K562 (cell line): ENCODE measurements at regions not wholly inside any gene's neighbourhood (a gene's known extent, or its start where the extent isn't known, plus 50 kb on each side); places are given as distances from the start of the nearest gene placed in this dataset.

Experiments used
- EZH2 ChIP-seq: IDR thresholded peaks from 2 replicates; pipeline ENCODE4 v1.6.1; 2012; ENCODE audit warnings: low read depth, mild to moderate bottlenecking, inconsistent platforms, low read length, borderline replicate concordance
- HNRNPK ChIP-seq: fragments of 200-400 bp; formaldehyde crosslinking; IDR thresholded peaks from one replicate; pipeline ENCODE4 v1.6.1; 2018; ENCODE audit warnings: mild to moderate bottlenecking, low read depth, low read length; ENCODE audit not compliant: poor library complexity, severe bottlenecking
- JUND ChIP-seq, 2 experiments: IDR thresholded peaks; 2 replicates in 1 of 2; 3 replicates in 1 of 2; pipeline ENCODE4 v1.6.1; 2011; ENCODE audit warnings: borderline replicate concordance in 2 of 2, low read depth in 2 of 2, low read length in 2 of 2, improper control_type of control experiment in 1 of 2, missing biosample characterization in 1 of 2, missing genetic modification characterization in 1 of 2, missing genetic modification reagents in 1 of 2
- KDM5B ChIP-seq: fragments of 200-600 bp; sonication (generic); IDR thresholded peaks from 2 replicates; pipeline ENCODE4 v1.6.1; 2012; ENCODE audit warnings: low read depth, mild to moderate bottlenecking, moderate library complexity, low read length, control low read depth, inconsistent platforms; ENCODE audit not compliant: insufficient replicate concordance
- MCM7 ChIP-seq, 2 experiments: fragments of 450-650 bp; IDR thresholded peaks; 2 replicates each; pipeline ENCODE4 v1.6.1; 2016 to 2018
- NR1H2 ChIP-seq: sonication (generic); formaldehyde crosslinking; IDR thresholded peaks from 2 replicates; pipeline ENCODE4 v1.4.0; 2020; ENCODE audit warnings: mild to moderate bottlenecking, missing genetic modification reagents
- POLR2A ChIP-seq: fragments of 450-650 bp; conservative IDR thresholded peaks from 2 replicates; pipeline ENCODE4 v1.6.1; 2016
- POLR2AphosphoS2 ChIP-seq: IDR thresholded peaks from 2 replicates; pipeline ENCODE4 v1.6.1; 2012; ENCODE audit warnings: low read length, improper control_type of control experiment
- POLR2AphosphoS5 ChIP-seq: IDR thresholded peaks from 2 replicates; pipeline ENCODE4 v1.6.1; 2011; ENCODE audit warnings: mild to moderate bottlenecking, low read depth, low read length, moderate library complexity; ENCODE audit not compliant: control insufficient read depth, insufficient read depth
- U2AF1 ChIP-seq: fragments of 200-400 bp; formaldehyde crosslinking; optimal IDR thresholded peaks from 2 replicates; pipeline ENCODE3; 2017; ENCODE audit warnings: mild to moderate bottlenecking, low read depth, low read length, moderate library complexity
- ZKSCAN1 ChIP-seq: fragments of 150-350 bp; IDR thresholded peaks from 2 replicates; pipeline ENCODE4 v1.6.1; 2016; ENCODE audit warnings: low read depth, low read length
- ZNF23 ChIP-seq: fragments of 250-450 bp; sonication (Bioruptor Pico); IDR thresholded peaks from 2 replicates; pipeline ENCODE4 v1.4.0; 2020; ENCODE audit warnings: mild to moderate bottlenecking
- TF ChIP-seq, protein P1 (sequence below), 3 experiments: IDR thresholded peaks in 2 of 3; conservative IDR thresholded peaks in 1 of 3; 2 replicates each; pipeline ENCODE4 v1.5.1; 2011 to 2012; ENCODE audit warnings: low read length in 3 of 3, mild to moderate bottlenecking in 3 of 3, control low read depth in 2 of 3, improper control_type of control experiment in 1 of 3, inconsistent platforms in 1 of 3, low read depth in 1 of 3, mixed read lengths in 1 of 3, moderate library complexity in 1 of 3; ENCODE audit not compliant: insufficient read depth in 2 of 3

DNA sequence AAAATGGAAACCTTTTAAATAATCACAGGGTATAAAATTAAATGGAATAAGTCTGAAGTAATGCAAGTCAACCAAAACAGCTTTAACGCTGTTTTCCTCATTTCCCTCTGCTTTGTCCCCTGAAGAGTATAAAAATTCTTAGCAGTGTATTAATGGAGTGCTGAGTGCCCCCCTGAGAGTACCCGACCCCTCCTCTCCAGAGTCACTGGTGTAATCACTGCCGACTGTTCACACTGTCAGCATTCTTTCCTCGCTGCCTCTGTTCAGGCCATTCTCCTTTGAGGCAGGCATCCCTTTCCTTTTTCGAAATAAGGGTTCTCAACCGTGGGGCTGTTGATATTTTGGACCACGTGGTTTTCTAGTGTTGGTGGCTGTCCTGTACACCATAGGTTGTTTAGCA lies 146.9 kb upstream of the SLC10A2 start:
- TF ChIP-seq POLR2AphosphoS2 (no peak), POLR2AphosphoS5 (no peak), EZH2 (no peak), NR1H2 (CRISPR knock-in tag) (no peak), HNRNPK (no peak), U2AF1 (no peak), JUND (IDR thresholded peaks at IDR 0.05; ENCODE audit: borderline replicate concordance, low read depth, low read length) (no peak), JUND (tag; IDR thresholded peaks at IDR 0.05; ENCODE audit: borderline replicate concordance, low read depth, low read length) (no peak), ZKSCAN1 (no peak), POLR2A (no peak), KDM5B (no peak), ZNF23 (CRISPR knock-in tag) (no peak), MCM7 (IDR thresholded peaks at IDR 0.05) (no peak)
- TF ChIP-seq, protein P1, sequence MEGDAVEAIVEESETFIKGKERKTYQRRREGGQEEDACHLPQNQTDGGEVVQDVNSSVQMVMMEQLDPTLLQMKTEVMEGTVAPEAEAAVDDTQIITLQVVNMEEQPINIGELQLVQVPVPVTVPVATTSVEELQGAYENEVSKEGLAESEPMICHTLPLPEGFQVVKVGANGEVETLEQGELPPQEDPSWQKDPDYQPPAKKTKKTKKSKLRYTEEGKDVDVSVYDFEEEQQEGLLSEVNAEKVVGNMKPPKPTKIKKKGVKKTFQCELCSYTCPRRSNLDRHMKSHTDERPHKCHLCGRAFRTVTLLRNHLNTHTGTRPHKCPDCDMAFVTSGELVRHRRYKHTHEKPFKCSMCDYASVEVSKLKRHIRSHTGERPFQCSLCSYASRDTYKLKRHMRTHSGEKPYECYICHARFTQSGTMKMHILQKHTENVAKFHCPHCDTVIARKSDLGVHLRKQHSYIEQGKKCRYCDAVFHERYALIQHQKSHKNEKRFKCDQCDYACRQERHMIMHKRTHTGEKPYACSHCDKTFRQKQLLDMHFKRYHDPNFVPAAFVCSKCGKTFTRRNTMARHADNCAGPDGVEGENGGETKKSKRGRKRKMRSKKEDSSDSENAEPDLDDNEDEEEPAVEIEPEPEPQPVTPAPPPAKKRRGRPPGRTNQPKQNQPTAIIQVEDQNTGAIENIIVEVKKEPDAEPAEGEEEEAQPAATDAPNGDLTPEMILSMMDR (IDR thresholded peaks at IDR 0.05 in 2 of 3, conservative IDR thresholded peaks at IDR 0.05 in 1 of 3; ENCODE audit: insufficient read depth in 2 of 3, low read depth in 1 of 3, low read length in 3 of 3): no peak
